ENCODE measurements at regions not wholly inside any gene's neighbourhood (a gene's known extent, or its start where the extent isn't known, plus 50 kb on each side); places are given as distances from the start of the nearest gene placed in this dataset.

DNA sequence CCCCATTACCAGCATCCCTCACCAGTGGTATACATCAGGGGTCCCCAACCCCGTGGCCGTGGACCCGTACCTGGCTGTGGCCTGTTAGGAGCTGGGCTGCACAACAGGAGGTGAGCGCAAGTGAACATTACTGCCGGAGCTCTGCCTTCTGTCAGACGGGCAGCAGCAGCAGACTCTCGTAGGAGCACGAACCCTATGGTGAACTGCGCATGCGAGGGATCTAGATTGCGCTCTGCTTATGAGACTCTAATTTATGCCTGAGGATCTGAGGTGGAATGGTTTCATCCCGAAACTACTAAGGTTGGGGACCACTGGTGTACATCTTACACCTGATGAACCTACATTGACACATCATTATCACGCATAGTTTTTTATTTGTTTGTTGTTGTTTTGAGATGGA lies 52.8 kb upstream of the DHX15 start:
- Histone ChIP-seq H3K9ac (ENCODE audit: low read depth in 1 of 3, low read length in 3 of 3) (no peak overlapping the region), H3K27me3 (ENCODE audit: control insufficient read depth in 3 of 3, insufficient read depth in 3 of 3, low read length in 3 of 3) (no peaks in the 10 kb centered on the region), H3K9me3 (ENCODE audit: control insufficient read depth in 3 of 3, low read length in 3 of 3) (no peaks in the 10 kb centered on the region), H3K4me3 (ENCODE audit: low read length in 3 of 3) (no peak overlapping the region), H3K4me1 (ENCODE audit: control insufficient read depth in 3 of 3, insufficient read depth in 3 of 3, low read length in 3 of 3) (no peaks in the 10 kb centered on the region), H3K27ac (ENCODE audit: low read depth, low read length) (no peak overlapping the region), H3K36me3 (ENCODE audit: control insufficient read depth in 3 of 3, insufficient read depth in 3 of 3, low read length in 3 of 3) (no peaks in the 10 kb centered on the region)

DNA sequence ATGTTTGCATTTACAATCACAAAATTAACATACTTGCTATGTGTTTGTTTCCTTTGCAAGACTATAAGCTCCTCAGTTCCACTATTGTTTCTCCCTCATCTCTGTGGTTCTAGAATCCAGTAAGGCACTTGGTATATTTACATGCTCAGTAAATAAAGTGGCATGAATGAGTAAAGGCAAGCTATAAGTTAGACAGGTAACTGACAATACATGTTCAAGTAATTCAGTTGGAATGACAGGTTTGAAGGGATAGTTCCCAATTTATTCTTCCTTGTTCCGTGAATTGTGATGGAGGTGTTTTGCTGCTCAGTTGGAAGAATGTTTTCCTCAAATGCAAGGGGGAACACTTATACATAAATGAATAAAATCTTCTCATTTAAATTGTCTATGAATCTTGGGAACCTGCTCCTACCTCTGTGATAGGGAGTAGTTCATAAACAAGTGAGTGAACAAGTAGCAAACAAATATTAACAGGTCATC lies 54.1 kb upstream of the DHX15 start:
- H3K4me1 ChIP-seq (ENCODE audit: control insufficient read depth in 3 of 3, insufficient read depth in 3 of 3, low read length in 3 of 3): no peaks in the 10 kb centered on the region
- H3K36me3 ChIP-seq (ENCODE audit: control insufficient read depth in 3 of 3, insufficient read depth in 3 of 3, low read length in 3 of 3): no peaks in the 10 kb centered on the region
- H3K27ac ChIP-seq (ENCODE audit: low read depth, low read length): no peak overlapping the region
- H3K4me3 ChIP-seq (ENCODE audit: low read length in 3 of 3): no peak overlapping the region
- H3K9ac ChIP-seq (ENCODE audit: low read depth in 1 of 3, low read length in 3 of 3): no peak overlapping the region
- no peaks in the 10 kb centered on the region for H3K27me3 ChIP-seq (ENCODE audit: control insufficient read depth in 3 of 3, insufficient read depth in 3 of 3, low read length in 3 of 3)
- H3K9me3 ChIP-seq (ENCODE audit: control insufficient read depth in 3 of 3, low read length in 3 of 3): no peaks in the 10 kb centered on the region

DNA sequence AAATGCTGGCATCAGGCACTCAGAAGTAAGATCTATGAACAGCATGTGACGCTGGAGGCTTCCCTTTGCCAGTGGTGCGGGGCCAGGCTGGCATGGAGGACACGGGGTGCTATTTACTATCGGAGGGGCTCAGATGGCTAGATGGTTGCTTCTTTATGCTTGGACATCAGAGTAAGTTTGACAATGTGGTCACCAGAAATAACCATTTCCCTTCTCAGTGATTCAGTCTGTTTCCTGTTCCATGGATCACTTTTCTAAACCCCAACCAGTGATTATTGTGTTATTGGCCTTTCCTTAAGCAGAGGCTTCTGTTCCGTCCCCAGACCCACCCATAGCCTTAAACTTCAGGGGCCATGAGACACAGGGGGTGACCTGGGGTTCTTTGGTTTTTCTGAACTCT lies 55.4 kb upstream of the DHX15 start:
- Histone ChIP-seq H3K27me3 (ENCODE audit: control insufficient read depth in 3 of 3, insufficient read depth in 3 of 3, low read length in 3 of 3) (no peaks in the 10 kb centered on the region), H3K9me3 (ENCODE audit: control insufficient read depth in 3 of 3, low read length in 3 of 3) (no peaks in the 10 kb centered on the region), H3K9ac (ENCODE audit: low read depth in 1 of 3, low read length in 3 of 3) (no peak overlapping the region), H3K27ac (ENCODE audit: low read depth, low read length) (no peak overlapping the region), H3K4me1 (ENCODE audit: control insufficient read depth in 3 of 3, insufficient read depth in 3 of 3, low read length in 3 of 3) (no peaks in the 10 kb centered on the region), H3K36me3 (ENCODE audit: control insufficient read depth in 3 of 3, insufficient read depth in 3 of 3, low read length in 3 of 3) (no peaks in the 10 kb centered on the region), H3K4me3 (ENCODE audit: low read length in 3 of 3) (no peak overlapping the region)

DNA sequence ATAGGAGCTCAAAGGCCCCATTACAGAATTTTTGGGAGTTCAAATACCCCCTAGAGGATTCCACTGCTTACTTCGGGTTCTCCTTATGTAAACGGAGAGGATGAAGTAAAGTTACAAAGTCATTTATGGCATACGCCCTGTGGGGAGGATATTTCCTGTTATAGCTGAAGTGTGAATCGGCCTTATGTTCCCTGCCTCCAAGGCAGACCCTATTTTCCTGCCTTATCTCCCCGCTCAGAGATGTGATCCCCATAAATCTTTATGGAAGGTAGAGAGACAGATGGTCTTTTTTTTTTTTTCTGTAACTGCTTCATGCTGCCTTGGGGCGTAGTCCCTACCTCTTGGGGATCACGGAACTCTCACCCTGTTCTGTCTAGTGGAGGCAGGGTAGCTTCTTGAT lies 56.0 kb upstream of the DHX15 start:
- Histone ChIP-seq H3K27me3 (ENCODE audit: control insufficient read depth in 3 of 3, insufficient read depth in 3 of 3, low read length in 3 of 3) (no peaks in the 10 kb centered on the region), H3K36me3 (ENCODE audit: control insufficient read depth in 3 of 3, insufficient read depth in 3 of 3, low read length in 3 of 3) (no peaks in the 10 kb centered on the region), H3K4me1 (ENCODE audit: control insufficient read depth in 3 of 3, insufficient read depth in 3 of 3, low read length in 3 of 3) (no peaks in the 10 kb centered on the region), H3K27ac (ENCODE audit: low read depth, low read length) (no peak overlapping the region), H3K4me3 (ENCODE audit: low read length in 3 of 3) (no peak overlapping the region), H3K9ac (ENCODE audit: low read depth in 1 of 3, low read length in 3 of 3) (no peak overlapping the region), H3K9me3 (ENCODE audit: control insufficient read depth in 3 of 3, low read length in 3 of 3) (no peaks in the 10 kb centered on the region)

DNA sequence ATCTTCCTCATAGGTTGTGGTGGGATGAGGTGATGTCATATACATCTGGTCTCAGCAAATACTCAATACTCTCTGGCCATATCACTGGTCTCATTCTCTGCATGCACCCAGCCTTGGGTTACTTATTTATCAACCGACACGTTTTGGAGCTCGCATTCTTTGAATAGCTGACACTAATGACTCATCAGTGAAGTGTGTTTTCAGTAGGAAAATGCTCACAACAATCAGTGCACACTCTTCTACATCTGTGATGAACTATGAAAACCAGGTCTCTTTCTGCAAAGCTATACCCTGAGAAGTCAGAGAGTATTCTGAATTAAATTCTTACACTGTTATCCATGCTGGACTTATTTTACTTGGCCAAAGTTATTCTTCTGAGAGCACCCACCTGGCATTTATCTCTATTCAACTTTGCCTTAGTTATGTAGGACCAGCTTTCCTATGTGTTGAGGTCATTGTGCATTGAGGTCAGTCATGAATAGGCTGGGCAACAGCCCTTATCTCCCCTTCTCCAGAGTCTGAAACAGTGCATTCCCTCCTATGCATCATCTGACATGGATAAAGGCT lies 58.7 kb upstream of the DHX15 start:
- Histone ChIP-seq H3K27me3 (ENCODE audit: control insufficient read depth in 3 of 3, insufficient read depth in 3 of 3, low read length in 3 of 3) (no peaks in the 10 kb centered on the region), H3K4me3 (ENCODE audit: low read length in 3 of 3) (no peak overlapping the region), H3K36me3 (ENCODE audit: control insufficient read depth in 3 of 3, insufficient read depth in 3 of 3, low read length in 3 of 3) (no peaks in the 10 kb centered on the region), H3K27ac (ENCODE audit: low read depth, low read length) (no peak overlapping the region), H3K4me1 (ENCODE audit: control insufficient read depth in 3 of 3, insufficient read depth in 3 of 3, low read length in 3 of 3) (no peaks in the 10 kb centered on the region), H3K9ac (ENCODE audit: low read depth in 1 of 3, low read length in 3 of 3) (no peak overlapping the region), H3K9me3 (ENCODE audit: control insufficient read depth in 3 of 3, low read length in 3 of 3) (no peaks in the 10 kb centered on the region)

DNA sequence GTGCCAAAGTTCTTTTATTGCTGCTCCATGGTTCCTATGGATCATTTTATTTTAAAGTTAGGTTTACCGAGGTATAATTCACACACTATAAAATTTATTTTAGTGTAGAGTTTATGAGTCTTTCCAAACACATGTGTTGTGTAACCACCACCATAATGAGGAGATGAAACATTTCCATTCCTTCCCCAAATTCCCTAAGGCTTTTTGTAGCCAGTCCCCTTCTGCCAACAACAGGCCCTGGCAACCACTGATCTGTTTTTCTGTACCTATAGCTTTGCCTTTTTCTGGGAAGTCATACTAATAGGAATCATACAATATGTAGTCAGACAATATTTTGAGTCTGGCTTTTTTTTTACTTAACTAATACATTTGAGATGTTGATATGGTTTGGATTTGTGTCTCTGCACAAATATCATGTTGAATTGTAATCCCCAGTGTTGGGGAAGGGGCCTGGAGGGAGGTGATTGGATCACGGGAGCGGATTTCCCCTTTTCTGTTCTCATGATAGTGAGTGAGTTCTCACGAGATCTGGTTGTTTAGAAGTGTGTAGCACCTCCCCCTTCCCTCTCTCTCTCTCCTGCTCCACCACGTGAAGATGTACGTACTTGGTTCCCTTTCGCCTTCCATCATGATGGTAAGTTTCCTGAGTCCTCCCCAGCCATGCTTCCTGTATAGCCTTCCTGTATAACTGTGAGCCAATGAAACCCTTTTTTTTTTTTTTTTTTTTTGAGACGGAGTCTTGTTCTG lies 59.6 kb upstream of the DHX15 start:
- H3K4me1 ChIP-seq (ENCODE audit: control insufficient read depth in 3 of 3, insufficient read depth in 3 of 3, low read length in 3 of 3): no peaks in the 10 kb centered on the region
- no peak overlapping the region for H3K4me3 ChIP-seq (ENCODE audit: low read length in 3 of 3)
- no peaks in the 10 kb centered on the region for H3K9me3 ChIP-seq (ENCODE audit: control insufficient read depth in 3 of 3, low read length in 3 of 3)
- H3K9ac ChIP-seq (ENCODE audit: low read depth in 1 of 3, low read length in 3 of 3): no peak overlapping the region
- no peaks in the 10 kb centered on the region for H3K27me3 ChIP-seq (ENCODE audit: control insufficient read depth in 3 of 3, insufficient read depth in 3 of 3, low read length in 3 of 3)
- no peak overlapping the region for H3K27ac ChIP-seq (ENCODE audit: low read depth, low read length)
- H3K36me3 ChIP-seq (ENCODE audit: control insufficient read depth in 3 of 3, insufficient read depth in 3 of 3, low read length in 3 of 3): no peaks in the 10 kb centered on the region

DNA sequence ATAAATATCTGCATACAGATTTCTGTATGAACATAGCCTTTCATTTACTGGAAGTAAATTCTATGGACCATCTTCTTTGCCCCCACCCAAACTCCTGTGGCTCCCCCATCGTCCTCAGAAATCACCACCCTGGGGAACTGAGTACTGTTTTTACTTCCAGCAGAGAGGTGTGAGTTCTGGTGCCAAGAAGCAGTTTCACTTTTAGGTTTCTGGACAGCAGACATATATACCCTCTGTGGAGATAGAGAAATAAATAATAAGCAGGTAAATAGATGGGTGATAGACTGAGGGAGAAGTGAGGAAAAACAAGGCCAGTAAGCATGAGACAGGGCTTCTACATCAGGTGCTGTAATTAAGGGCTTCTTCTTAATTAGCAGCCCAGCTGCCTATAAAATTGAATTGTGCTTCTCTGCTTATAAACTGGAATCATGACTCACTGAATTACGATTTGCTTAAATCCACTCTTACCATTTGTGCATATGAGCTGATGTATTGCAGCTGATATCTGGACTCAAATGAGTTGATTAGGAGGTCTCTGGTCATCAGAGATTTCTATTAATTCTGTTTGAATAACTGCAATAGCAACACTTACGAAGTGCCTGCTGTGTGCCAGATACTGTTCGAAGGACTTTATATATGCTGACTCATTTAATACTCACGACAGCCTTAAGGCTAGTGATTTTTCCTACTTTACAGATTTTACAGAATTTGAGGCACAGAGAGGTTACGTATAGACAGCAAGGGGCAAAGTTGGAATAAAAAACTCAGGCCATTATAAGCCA lies 60.8 kb upstream of the DHX15 start:
- Histone ChIP-seq H3K4me3 (ENCODE audit: low read length in 3 of 3) (no peak overlapping the region), H3K9me3 (ENCODE audit: control insufficient read depth in 3 of 3, low read length in 3 of 3) (no peaks in the 10 kb centered on the region), H3K27ac (ENCODE audit: low read depth, low read length) (no peak overlapping the region), H3K36me3 (ENCODE audit: control insufficient read depth in 3 of 3, insufficient read depth in 3 of 3, low read length in 3 of 3) (no peaks in the 10 kb centered on the region), H3K9ac (ENCODE audit: low read depth in 1 of 3, low read length in 3 of 3) (no peak overlapping the region), H3K4me1 (ENCODE audit: control insufficient read depth in 3 of 3, insufficient read depth in 3 of 3, low read length in 3 of 3) (no peaks in the 10 kb centered on the region), H3K27me3 (ENCODE audit: control insufficient read depth in 3 of 3, insufficient read depth in 3 of 3, low read length in 3 of 3) (no peaks in the 10 kb centered on the region)

DNA sequence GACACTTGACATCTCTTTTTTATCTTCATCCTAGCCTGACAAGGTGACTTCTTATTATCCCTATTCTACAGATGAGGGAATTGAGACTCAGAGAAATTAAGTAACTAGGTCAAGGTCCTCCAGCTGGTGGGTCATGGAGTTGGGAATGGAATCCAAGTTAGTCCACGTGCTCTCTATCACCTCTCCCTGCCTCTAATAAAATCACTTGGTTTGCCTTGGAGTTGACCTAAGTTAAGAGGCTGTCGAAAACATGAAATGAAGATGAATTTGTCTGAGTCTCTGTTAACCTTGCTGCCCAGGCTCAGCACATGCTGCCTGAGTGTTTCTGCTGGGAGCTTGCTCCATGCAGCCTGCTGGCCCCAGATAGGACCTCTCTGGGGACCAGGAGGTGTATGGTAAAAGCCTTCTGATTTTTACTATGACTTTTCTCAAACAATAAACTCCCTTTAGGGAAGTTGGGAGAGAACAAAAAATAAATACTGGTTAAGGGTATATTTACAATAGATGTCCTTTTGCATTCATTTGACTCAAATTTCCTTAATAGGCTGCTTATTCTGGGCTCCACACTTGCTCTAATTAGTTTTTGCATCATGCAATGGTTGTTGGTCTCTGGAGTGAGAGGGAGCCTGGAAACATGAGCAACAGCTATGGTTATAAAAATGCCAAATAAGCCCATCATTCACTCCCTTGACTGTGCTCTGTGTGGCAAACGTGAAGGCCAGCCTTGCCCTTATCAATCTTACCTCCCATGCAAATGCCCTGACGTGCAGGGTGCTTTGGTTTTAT lies 61.6 kb upstream of the DHX15 start:
- H3K36me3 ChIP-seq (ENCODE audit: control insufficient read depth in 3 of 3, insufficient read depth in 3 of 3, low read length in 3 of 3): no peaks in the 10 kb centered on the region
- no peaks in the 10 kb centered on the region for H3K9me3 ChIP-seq (ENCODE audit: control insufficient read depth in 3 of 3, low read length in 3 of 3)
- no peak overlapping the region for H3K9ac ChIP-seq (ENCODE audit: low read depth in 1 of 3, low read length in 3 of 3)
- no peaks in the 10 kb centered on the region for H3K4me1 ChIP-seq (ENCODE audit: control insufficient read depth in 3 of 3, insufficient read depth in 3 of 3, low read length in 3 of 3)
- H3K27ac ChIP-seq (ENCODE audit: low read depth, low read length): no peak overlapping the region
- H3K4me3 ChIP-seq (ENCODE audit: low read length in 3 of 3): no peak overlapping the region
- H3K27me3 ChIP-seq (ENCODE audit: control insufficient read depth in 3 of 3, insufficient read depth in 3 of 3, low read length in 3 of 3): no peaks in the 10 kb centered on the region

DNA sequence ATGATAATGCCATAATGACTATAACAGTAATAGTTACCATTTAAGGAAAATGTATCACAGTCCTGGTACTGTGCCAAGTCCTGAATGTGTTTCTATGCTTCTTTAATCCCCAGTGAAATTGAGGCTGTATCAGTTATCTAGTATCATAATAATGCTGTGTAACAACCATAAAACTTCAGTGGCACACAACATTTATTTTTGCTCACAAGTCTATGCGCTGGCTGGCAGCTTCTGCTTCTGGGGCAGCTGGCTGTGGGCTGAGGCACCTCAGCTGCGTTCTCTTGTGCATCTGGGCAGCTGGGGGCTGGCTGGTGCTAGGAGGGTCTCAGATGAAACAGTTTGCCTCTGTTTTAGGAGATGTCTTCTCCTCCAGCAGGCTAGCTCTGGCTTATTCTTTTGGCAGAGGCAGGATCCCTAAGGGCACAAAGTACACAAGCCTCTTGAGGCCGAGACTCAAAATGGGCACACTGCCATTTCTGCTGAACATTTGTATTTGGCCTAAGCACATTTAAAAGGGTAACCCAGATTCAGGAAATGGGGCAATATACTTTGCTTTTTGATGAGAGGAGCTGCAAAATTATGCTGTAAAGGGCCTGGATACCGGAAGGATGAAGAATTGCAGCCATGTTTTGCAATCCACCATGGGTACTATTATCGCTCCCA lies 62.6 kb upstream of the DHX15 start:
- Histone ChIP-seq H3K27me3 (ENCODE audit: control insufficient read depth in 3 of 3, insufficient read depth in 3 of 3, low read length in 3 of 3) (no peaks in the 10 kb centered on the region), H3K4me3 (ENCODE audit: low read length in 3 of 3) (no peak overlapping the region), H3K27ac (ENCODE audit: low read depth, low read length) (no peak overlapping the region)

More for the DNA sequence above, 62.6 kb upstream of the DHX15 start:
- Histone ChIP-seq H3K36me3 (ENCODE audit: control insufficient read depth in 3 of 3, insufficient read depth in 3 of 3, low read length in 3 of 3) (no peaks in the 10 kb centered on the region), H3K4me1 (ENCODE audit: control insufficient read depth in 3 of 3, insufficient read depth in 3 of 3, low read length in 3 of 3) (no peaks in the 10 kb centered on the region), H3K9ac (ENCODE audit: low read depth in 1 of 3, low read length in 3 of 3) (no peak overlapping the region), H3K9me3 (ENCODE audit: control insufficient read depth in 3 of 3, low read length in 3 of 3) (no peaks in the 10 kb centered on the region)
